CD8-positive, alpha-beta memory T cell (primary cell): ENCODE measurements at regions not wholly inside any gene's neighbourhood (a gene's known extent, or its start where the extent isn't known, plus 50 kb on each side); places are given as distances from the start of the nearest gene placed in this dataset.
"Not testable (repeated sequence)": the region's sequence is repeated elsewhere in the genome, so short reads cannot be mapped to it uniquely, and the experiment has no call there.

Experiments
- CTCF ChIA-PET: fragments of 350-600 bp; sonication (Branson Sonifier 250); formaldehyde crosslinking; loops from one replicate; lab custom pipeline; 2021; ENCODE audit warnings: antibody characterized with exemption; lab: Charles Lee
- POLR2A ChIA-PET: fragments of 350-600 bp; sonication (Branson Sonifier 250); formaldehyde crosslinking; loops from one replicate; lab custom pipeline; 2021; ENCODE audit warnings: antibody characterized with exemption; lab: Charles Lee
- DNase-seq, 5 donors: peaks; one replicate each; pipeline versions ENCODE4 v3.0.0 to v3.0.0-alpha.2; 2020 to 2022; ENCODE audit warnings: mixed read lengths in 1 of 5
- H3K27ac ChIP-seq: one replicate; pipeline ENCODE4 v1.7.0; 2013; ENCODE audit warnings: low read depth, mild to moderate bottlenecking, low read length, moderate library complexity
- H3K27me3 ChIP-seq: 2 replicates; pipeline ENCODE4 v1.7.0; 2013; ENCODE audit warnings: low read length, mild to moderate bottlenecking; ENCODE audit not compliant: insufficient read depth, poor library complexity, severe bottlenecking
- H3K36me3 ChIP-seq: 2 replicates; pipeline ENCODE4 v1.7.0; 2013; ENCODE audit warnings: mild to moderate bottlenecking, low read length, moderate library complexity; ENCODE audit not compliant: insufficient read depth
- H3K4me1 ChIP-seq: 2 replicates; pipeline ENCODE4 v1.7.0; 2013; ENCODE audit warnings: mild to moderate bottlenecking, low read length, moderate library complexity; ENCODE audit not compliant: insufficient read depth
- H3K4me3 ChIP-seq: 2 replicates; pipeline ENCODE4 v1.7.0; 2013; ENCODE audit warnings: mild to moderate bottlenecking, low read length
- H3K9me3 ChIP-seq: 2 replicates; pipeline ENCODE4 v1.7.0; 2013; ENCODE audit warnings: mild to moderate bottlenecking, low read length
- H3K27ac Mint-ChIP-seq, 8 donors: one replicate each; pipeline ENCODE4 v1.8.0; 2020 to 2021; ENCODE audit warnings: mixed read lengths in 8 of 8, mild to moderate bottlenecking in 6 of 8, inconsistent platforms in 3 of 8, moderate library complexity in 3 of 8
- H3K27me3 Mint-ChIP-seq, 2 donors: one replicate each; pipeline ENCODE4 v1.8.0; 2020 to 2021; ENCODE audit warnings: mixed read lengths in 2 of 2, mild to moderate bottlenecking in 1 of 2, moderate library complexity in 1 of 2
- H3K36me3 Mint-ChIP-seq, 3 donors: one replicate each; pipeline ENCODE4 v1.8.0; 2020 to 2021; ENCODE audit warnings: mixed read lengths in 3 of 3, inconsistent platforms in 1 of 3, mild to moderate bottlenecking in 1 of 3
- H3K4me1 Mint-ChIP-seq, 3 donors: one replicate each; pipeline ENCODE4 v1.8.0; 2020 to 2021; ENCODE audit warnings: mixed read lengths in 3 of 3, inconsistent platforms in 1 of 3, mild to moderate bottlenecking in 1 of 3
- H3K4me3 Mint-ChIP-seq, 7 donors: one replicate each; pipeline ENCODE4 v1.8.0; 2020 to 2021; ENCODE audit warnings: mixed read lengths in 7 of 7, mild to moderate bottlenecking in 6 of 7, moderate library complexity in 4 of 7, inconsistent platforms in 2 of 7
- H3K9me3 Mint-ChIP-seq, 5 donors: one replicate each; pipeline ENCODE4 v1.8.0; 2020 to 2022; ENCODE audit warnings: mixed read lengths in 5 of 5, mild to moderate bottlenecking in 3 of 5, moderate library complexity in 2 of 5, inconsistent platforms in 1 of 5

DNA sequence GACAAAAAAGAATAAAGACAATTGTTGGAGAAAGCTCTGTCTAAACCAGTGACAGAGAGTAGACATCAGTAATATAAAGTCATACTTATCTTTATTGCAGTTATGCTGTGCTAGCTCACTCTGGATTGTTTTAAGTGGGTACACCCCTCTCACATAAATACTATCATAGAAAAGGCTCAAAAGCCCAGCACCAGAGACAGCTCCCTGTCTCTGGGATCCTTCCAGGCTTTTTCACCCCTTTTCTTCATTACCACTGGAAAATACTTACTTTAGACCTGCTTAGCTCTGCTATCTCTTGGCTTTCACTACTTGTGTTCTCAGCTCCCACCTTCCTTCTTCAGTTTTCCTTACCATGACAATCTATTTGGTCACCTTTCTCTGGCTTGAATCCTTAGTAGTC lies 259.1 kb upstream of the MINDY3 start:
- H3K4me3 Mint-ChIP-seq, result no peak overlapping the region
- H3K27me3 Mint-ChIP-seq, result peaks cover 0 to 3% of the 10 kb centered on the region in 2 donors
- no peak for DNase-seq
- no peaks in the 10 kb centered on the region for H3K4me1 Mint-ChIP-seq
- Histone ChIP-seq H3K27me3 (no peaks in the 10 kb centered on the region), H3K4me3 (no peak overlapping the region), H3K4me1 (no peaks in the 10 kb centered on the region), H3K9me3 (no peaks in the 10 kb centered on the region), H3K36me3 (no peaks in the 10 kb centered on the region), H3K27ac (no peak overlapping the region)
- no peaks in the 10 kb centered on the region for H3K9me3 Mint-ChIP-seq
- POLR2A ChIA-PET, result no interaction called here
- H3K36me3 Mint-ChIP-seq, result no peaks in the 10 kb centered on the region
- no peak overlapping the region for H3K27ac Mint-ChIP-seq
- CTCF ChIA-PET, result no interaction called here

DNA sequence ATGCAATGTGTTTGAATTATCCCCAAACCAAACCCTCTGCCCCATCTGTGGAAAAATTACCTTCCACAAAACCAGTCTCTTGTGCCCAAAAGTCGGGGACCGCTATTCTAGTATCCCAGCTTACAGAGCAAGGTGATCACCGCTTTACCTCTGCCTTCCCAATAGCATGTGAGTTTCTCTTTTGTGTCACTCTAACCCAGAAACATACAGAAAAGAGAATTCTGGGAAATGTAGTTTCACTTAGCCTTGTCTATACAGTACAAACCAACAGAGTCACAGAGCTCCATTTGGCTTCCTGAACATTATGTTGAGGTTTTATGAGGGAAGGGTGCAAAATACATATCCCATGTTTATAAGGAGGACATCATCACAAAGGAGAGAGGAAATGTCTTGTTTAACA lies 260.3 kb upstream of the MINDY3 start:
- Mint-ChIP-seq H3K4me3 (no peak overlapping the region), H3K27ac (no peak overlapping the region), H3K9me3 (no peaks in the 10 kb centered on the region), H3K4me1 (no peaks in the 10 kb centered on the region), H3K36me3 (no peaks in the 10 kb centered on the region), H3K27me3 (peaks cover 0 to 3% of the 10 kb centered on the region in 2 donors)
- H3K27me3 ChIP-seq, result no peaks in the 10 kb centered on the region
- no peak overlapping the region for H3K27ac ChIP-seq
- no peaks in the 10 kb centered on the region for H3K9me3 ChIP-seq
- H3K36me3 ChIP-seq, result no peaks in the 10 kb centered on the region
- ChIA-PET CTCF (no interaction called here), POLR2A (no interaction called here)
- H3K4me1 ChIP-seq, result no peaks in the 10 kb centered on the region
- no peak overlapping the region for H3K4me3 ChIP-seq
- no peak for DNase-seq

GRCh38 chr10:16141499-16141898 lies 281.2 kb upstream of the MINDY3 start:
- POLR2A ChIA-PET, result no interaction called here

GRCh38 chr10:16146993-16147392 lies 286.7 kb upstream of the MINDY3 start:
- no peak overlapping the region for H3K4me3 ChIP-seq

More at GRCh38 chr10:16141499-16141898, 281.2 kb upstream of the MINDY3 start:
- H3K36me3 Mint-ChIP-seq, result no peaks in the 10 kb centered on the region
- H3K9me3 Mint-ChIP-seq, result peaks cover 0 to 7% (median 0%) of the 10 kb centered on the region in 5 donors
- H3K27me3 ChIP-seq, result no peaks in the 10 kb centered on the region
- DNase-seq, result no peak
- no peaks in the 10 kb centered on the region for H3K4me1 ChIP-seq
- peaks cover 0 to 9% of the 10 kb centered on the region in 2 donors for H3K27me3 Mint-ChIP-seq
- no peak overlapping the region for H3K27ac Mint-ChIP-seq
- no peaks in the 10 kb centered on the region for H3K9me3 ChIP-seq
- H3K27ac ChIP-seq, result no peak overlapping the region
- H3K4me1 Mint-ChIP-seq, result no peaks in the 10 kb centered on the region
- CTCF ChIA-PET, result no interaction called here
- H3K4me3 Mint-ChIP-seq, result no peak overlapping the region
- no peaks in the 10 kb centered on the region for H3K36me3 ChIP-seq
- no peak overlapping the region for H3K4me3 ChIP-seq

GRCh38 chr10:16155834-16156233 lies 281.0 kb upstream of the PTER start:
- Histone ChIP-seq H3K36me3 (no peaks in the 10 kb centered on the region), H3K9me3 (no peaks in the 10 kb centered on the region), H3K27ac (no peak overlapping the region), H3K27me3 (no peaks in the 10 kb centered on the region), H3K4me1 (no peaks in the 10 kb centered on the region), H3K4me3 (no peak overlapping the region)
- no peak overlapping the region for H3K27ac Mint-ChIP-seq
- H3K4me1 Mint-ChIP-seq, result no peaks in the 10 kb centered on the region
- peaks cover 0 to 4% (median 0%) of the 10 kb centered on the region in 5 donors for H3K9me3 Mint-ChIP-seq
- POLR2A ChIA-PET, result no interaction called here
- CTCF ChIA-PET, result no interaction called here
- H3K36me3 Mint-ChIP-seq, result no peaks in the 10 kb centered on the region
- no peaks in the 10 kb centered on the region for H3K27me3 Mint-ChIP-seq
- no peak for DNase-seq
- H3K4me3 Mint-ChIP-seq, result no peak overlapping the region

More at GRCh38 chr10:16146993-16147392, 286.7 kb upstream of the MINDY3 start:
- ChIA-PET POLR2A (no interaction called here), CTCF (no interaction called here)
- Mint-ChIP-seq H3K4me3 (no peak overlapping the region), H3K27me3 (peaks cover 0 to 9% of the 10 kb centered on the region in 2 donors), H3K27ac (no peak overlapping the region), H3K36me3 (no peaks in the 10 kb centered on the region), H3K9me3 (peaks cover 0 to 17% (median 5%) of the 10 kb centered on the region in 5 donors), H3K4me1 (no peaks in the 10 kb centered on the region)
- Histone ChIP-seq H3K27me3 (no peaks in the 10 kb centered on the region), H3K27ac (no peak overlapping the region), H3K36me3 (no peaks in the 10 kb centered on the region), H3K4me1 (no peaks in the 10 kb centered on the region), H3K9me3 (no peaks in the 10 kb centered on the region)
- no peak for DNase-seq

DNA sequence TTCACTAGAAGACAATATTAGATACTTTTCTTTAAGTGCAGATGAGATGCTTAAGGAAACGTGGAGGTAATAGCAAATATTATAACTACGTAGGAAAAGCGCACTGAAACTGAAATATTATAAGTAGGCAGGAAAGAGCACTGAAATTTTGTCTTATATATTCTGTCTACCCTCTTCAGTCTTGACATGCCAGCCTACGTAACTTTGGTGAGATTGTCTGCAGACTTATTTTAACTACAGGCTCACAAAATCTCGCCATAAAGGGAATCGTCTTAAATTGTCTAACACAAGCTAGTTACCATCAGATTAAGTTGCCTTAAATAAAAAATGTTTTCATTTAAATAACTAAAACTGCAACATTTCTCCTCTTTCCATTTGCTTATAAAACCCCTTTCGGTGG lies 280.1 kb upstream of the PTER start:
- Mint-ChIP-seq H3K27ac (no peak overlapping the region), H3K27me3 (no peaks in the 10 kb centered on the region), H3K4me3 (no peak overlapping the region), H3K4me1 (no peaks in the 10 kb centered on the region), H3K36me3 (no peaks in the 10 kb centered on the region), H3K9me3 (no peaks in the 10 kb centered on the region)
- H3K9me3 ChIP-seq, result no peaks in the 10 kb centered on the region
- no peak overlapping the region for H3K4me3 ChIP-seq
- no peak for DNase-seq
- ChIA-PET CTCF (no interaction called here), POLR2A (no interaction called here)
- no peaks in the 10 kb centered on the region for H3K27me3 ChIP-seq
- no peaks in the 10 kb centered on the region for H3K36me3 ChIP-seq
- H3K27ac ChIP-seq, result no peak overlapping the region
- H3K4me1 ChIP-seq, result no peaks in the 10 kb centered on the region

DNA sequence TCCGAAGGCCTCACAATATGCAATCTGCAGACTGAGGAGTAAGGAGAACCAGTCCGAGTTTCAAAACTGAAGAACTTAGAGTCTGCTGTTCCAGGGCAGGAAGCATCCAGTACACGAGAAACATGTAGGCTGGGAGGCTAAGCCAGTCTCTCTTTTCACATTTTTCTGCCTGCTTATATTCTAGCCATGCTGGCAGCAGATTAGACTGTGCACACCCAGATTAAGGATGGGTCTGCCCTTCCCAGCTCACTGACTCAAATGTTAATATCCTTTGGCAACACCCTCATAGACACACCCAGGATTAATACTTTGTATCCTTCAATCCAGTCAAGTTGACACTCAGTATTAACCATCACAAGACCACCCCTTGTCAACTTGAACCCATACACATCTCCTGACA lies 271.7 kb upstream of the PTER start:
- H3K27me3 ChIP-seq, H3K4me1 ChIP-seq, H3K4me3 Mint-ChIP-seq, H3K27ac ChIP-seq, DNase-seq, H3K4me3 ChIP-seq, CTCF ChIA-PET, H3K36me3 Mint-ChIP-seq, H3K9me3 ChIP-seq, H3K36me3 ChIP-seq, POLR2A ChIA-PET, H3K27ac Mint-ChIP-seq, H3K4me1 Mint-ChIP-seq, H3K27me3 Mint-ChIP-seq: not testable (repeated sequence)
- peaks cover 18 to 33% (median 26%) of the 10 kb centered on the region in 5 donors for H3K9me3 Mint-ChIP-seq

- no peaks in the 10 kb centered on the region for H3K36me3 ChIP-seq
- Mint-ChIP-seq H3K4me1 (no peaks in the 10 kb centered on the region), H3K4me3 (no peak overlapping the region), H3K27me3 (peaks cover 3 to 7% of the 10 kb centered on the region in 2 donors), H3K9me3 (peaks cover 0 to 2% (median 0%) of the 10 kb centered on the region in 5 donors), H3K36me3 (no peaks in the 10 kb centered on the region), H3K27ac (no peak overlapping the region)
- H3K9me3 ChIP-seq, result no peaks in the 10 kb centered on the region
- H3K27me3 ChIP-seq, result no peaks in the 10 kb centered on the region
- DNase-seq, result no peak
- no peak overlapping the region for H3K4me3 ChIP-seq
- no peaks in the 10 kb centered on the region for H3K4me1 ChIP-seq
- POLR2A ChIA-PET, result no interaction called here
- CTCF ChIA-PET, result no interaction called here
- H3K27ac ChIP-seq, result no peak overlapping the region
These were observed 254.7 kb upstream of the PTER start for GRCh38 chr10:16182144-16182543.

- H3K4me1 ChIP-seq, result no peaks in the 10 kb centered on the region
- H3K9me3 Mint-ChIP-seq, result peaks cover 0 to 2% (median 0%) of the 10 kb centered on the region in 5 donors
- no peaks in the 10 kb centered on the region for H3K36me3 Mint-ChIP-seq
- H3K4me3 ChIP-seq, result no peak overlapping the region
- no peak overlapping the region for H3K27ac ChIP-seq
- no peaks in the 10 kb centered on the region for H3K4me1 Mint-ChIP-seq
- H3K27ac Mint-ChIP-seq, result no peak overlapping the region
- H3K36me3 ChIP-seq, result no peaks in the 10 kb centered on the region
- ChIA-PET POLR2A (no interaction called here), CTCF (no interaction called here)
- H3K9me3 ChIP-seq, result no peaks in the 10 kb centered on the region
- peaks cover 3 to 7% of the 10 kb centered on the region in 2 donors for H3K27me3 Mint-ChIP-seq
- H3K4me3 Mint-ChIP-seq, result no peak overlapping the region
- no peak for DNase-seq
- no peaks in the 10 kb centered on the region for H3K27me3 ChIP-seq
These were observed 254.1 kb upstream of the PTER start for GRCh38 chr10:16182688-16183087.
